ENCODE measurements at regions not wholly inside any gene's neighbourhood (a gene's known extent, or its start where the extent isn't known, plus 50 kb on each side); places are given as distances from the start of the nearest gene placed in this dataset.

DNA sequence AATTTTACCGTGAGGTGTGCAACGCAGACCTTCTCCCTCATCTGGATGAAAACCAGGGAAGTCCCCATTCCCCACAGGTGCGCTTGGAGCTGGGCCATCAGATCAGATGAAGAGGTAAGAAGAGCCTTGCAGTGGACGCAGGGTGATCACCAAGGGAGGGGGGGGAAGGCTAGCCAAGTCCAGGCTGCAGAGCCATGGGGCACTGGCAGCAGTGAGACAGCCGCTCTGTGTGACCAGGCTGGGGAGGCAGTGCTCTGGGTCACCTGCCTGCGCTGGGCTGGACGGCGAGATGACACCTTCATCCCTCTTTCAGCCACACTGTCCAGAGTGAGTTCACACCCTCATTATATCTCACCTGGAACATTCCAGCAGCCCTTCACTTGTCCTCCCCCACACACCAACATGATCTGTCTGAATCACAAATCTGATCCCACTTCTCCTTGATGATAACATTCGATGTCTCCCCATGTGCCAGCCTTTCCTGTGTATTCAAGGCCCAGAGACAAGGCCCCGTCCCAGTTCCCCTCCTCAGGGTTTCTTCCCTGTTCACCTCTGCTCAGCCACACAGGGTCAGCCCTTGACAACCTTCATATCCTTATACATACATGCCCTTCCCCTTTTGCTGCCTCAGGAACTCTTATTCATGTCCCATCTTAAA is 65.9 kb upstream of the VASH1 start:
- TF ChIP-seq, protein P1, sequence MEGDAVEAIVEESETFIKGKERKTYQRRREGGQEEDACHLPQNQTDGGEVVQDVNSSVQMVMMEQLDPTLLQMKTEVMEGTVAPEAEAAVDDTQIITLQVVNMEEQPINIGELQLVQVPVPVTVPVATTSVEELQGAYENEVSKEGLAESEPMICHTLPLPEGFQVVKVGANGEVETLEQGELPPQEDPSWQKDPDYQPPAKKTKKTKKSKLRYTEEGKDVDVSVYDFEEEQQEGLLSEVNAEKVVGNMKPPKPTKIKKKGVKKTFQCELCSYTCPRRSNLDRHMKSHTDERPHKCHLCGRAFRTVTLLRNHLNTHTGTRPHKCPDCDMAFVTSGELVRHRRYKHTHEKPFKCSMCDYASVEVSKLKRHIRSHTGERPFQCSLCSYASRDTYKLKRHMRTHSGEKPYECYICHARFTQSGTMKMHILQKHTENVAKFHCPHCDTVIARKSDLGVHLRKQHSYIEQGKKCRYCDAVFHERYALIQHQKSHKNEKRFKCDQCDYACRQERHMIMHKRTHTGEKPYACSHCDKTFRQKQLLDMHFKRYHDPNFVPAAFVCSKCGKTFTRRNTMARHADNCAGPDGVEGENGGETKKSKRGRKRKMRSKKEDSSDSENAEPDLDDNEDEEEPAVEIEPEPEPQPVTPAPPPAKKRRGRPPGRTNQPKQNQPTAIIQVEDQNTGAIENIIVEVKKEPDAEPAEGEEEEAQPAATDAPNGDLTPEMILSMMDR (IDR thresholded peaks at IDR 0.05), result no peak
- no peak for TF ChIP-seq POLR2A (IDR thresholded peaks at IDR 0.05)
